ENCODE measurements at regions not wholly inside any gene's neighbourhood (a gene's known extent, or its start where the extent isn't known, plus 50 kb on each side); places are given as distances from the start of the nearest gene placed in this dataset.

GRCh38 chr7:122200888-122201287, 56.8 kb upstream of the AASS start:
- Histone ChIP-seq H3K4ac (replicated peaks; ENCODE audit: insufficient read length, low read depth, low read length) (no peak overlapping the region), H2BK12ac (ENCODE audit: low read depth, low read length) (no peak overlapping the region), H3K4me1 (replicated peaks in 1 of 4; ENCODE audit: control insufficient read depth in 3 of 4, insufficient read depth in 4 of 4, low read length in 3 of 4) (no peaks in the 10 kb centered on the region; a peak in 1 of 7 replicates), H2BK120ac (replicated peaks; ENCODE audit: low read depth, low read length) (no peak overlapping the region), H4K20me1 (replicated peaks in 1 of 2; ENCODE audit: control insufficient read depth in 1 of 2, insufficient read depth in 2 of 2, low read length in 2 of 2) (no peaks in the 10 kb centered on the region), H3K36me3 (ENCODE audit: control insufficient read depth in 2 of 4, insufficient read depth in 4 of 4, low read length in 3 of 4) (no peaks in the 10 kb centered on the region), H4K8ac (ENCODE audit: extremely low read depth, insufficient read depth, low read length) (no peak overlapping the region), H2AK5ac (ENCODE audit: low read depth, low read length) (no peak overlapping the region), H3K18ac (ENCODE audit: extremely low read depth, low read length) (no peak overlapping the region), H4K91ac (replicated peaks; ENCODE audit: insufficient read length, low read length) (no peak overlapping the region), H3K14ac (ENCODE audit: insufficient read length) (no peak overlapping the region), H3K9ac (replicated peaks in 1 of 4; ENCODE audit: extremely low read depth in 1 of 4, low read depth in 3 of 4, low read length in 3 of 4) (no peak overlapping the region), H3K79me2 (ENCODE audit: control insufficient read depth in 1 of 2, insufficient read depth in 2 of 2, low read length in 2 of 2) (no peaks in the 10 kb centered on the region), H3K23ac (ENCODE audit: insufficient read length) (no peak overlapping the region), H2AFZ (ENCODE audit: low read length) (no peak overlapping the region), H2BK20ac (ENCODE audit: low read length) (no peak overlapping the region), H3K56ac (replicated peaks; ENCODE audit: insufficient read length, low read depth, low read length) (no peak overlapping the region), H3K4me3 (ENCODE audit: extremely low read depth in 1 of 4, insufficient read depth in 2 of 4, low read depth in 3 of 4, low read length in 4 of 4) (no peak overlapping the region), H4K5ac (ENCODE audit: insufficient read length, low read depth, low read length) (no peak overlapping the region), H2BK15ac (ENCODE audit: low read length) (no peak overlapping the region), H3K23me2 (ENCODE audit: low read depth, low read length) (no peaks in the 10 kb centered on the region), H3K4me2 (ENCODE audit: insufficient read depth in 1 of 2, low read depth in 2 of 2, low read length in 2 of 2) (no peak overlapping the region), H3K27me3 (replicated peaks in 1 of 4; ENCODE audit: control insufficient read depth in 3 of 4, extremely low read depth in 1 of 4, insufficient read depth in 3 of 4, low read length in 3 of 4) (no peaks in the 10 kb centered on the region), H3K27ac (ENCODE audit: low read depth, low read length) (no peak overlapping the region), H3K9me3 (ENCODE audit: insufficient read depth in 2 of 2, low read depth in 1 of 2, low read length in 1 of 2) (no peaks in the 10 kb centered on the region), H3K79me1 (ENCODE audit: low read depth, low read length) (no peaks in the 10 kb centered on the region), H2BK5ac (ENCODE audit: low read depth, low read length) (no peak overlapping the region)
- ChIA-PET POLR2A (ENCODE audit: partially characterized antibody) (no interaction called here), CTCF (ENCODE audit: partially characterized antibody) (interaction anchor here (2.0 kb wide), 1 partner anchor 19 kb away, joined by 9 read pairs; no protein-coding TSS in a partner anchor)
- WGBS, 2 experiments (ENCODE audit: extremely low coverage in 1 of 2, insufficient coverage in 1 of 2, insufficient read length in 1 of 2, insufficient replicate concordance in 2 of 2, low coverage in 1 of 2, low lambda C conversion rate in 2 of 2, missing lambda C conversion rate in 1 of 2): 89% methylated on average over 1 of the region's 1 CpG; no CpG with 5 or more reads in 1 of the 2 experiments
- no peak for DNase-seq (ENCODE audit: low read depth in 1 of 2, low spot score in 2 of 2)
- FAIRE-seq: no peak
- TF ChIP-seq ASH2L (IDR thresholded peaks at IDR 0.05; ENCODE audit: low read length): no peak
- TF ChIP-seq JUN (IDR thresholded peaks at IDR 0.05; ENCODE audit: low read depth, low read length): no peak
- no peak for TF ChIP-seq CHD2 (IDR thresholded peaks at IDR 0.05; ENCODE audit: low read length)
- no peak for TF ChIP-seq CREB1 (IDR thresholded peaks at IDR 0.05)
- TF ChIP-seq FOSL1 (IDR thresholded peaks at IDR 0.05; ENCODE audit: insufficient read depth, low read depth, low read length): no peak
